ENCODE measurements at regions not wholly inside any gene's neighbourhood (a gene's known extent, or its start where the extent isn't known, plus 50 kb on each side); places are given as distances from the start of the nearest gene placed in this dataset.

GRCh38 chr5:105288946-105289345 is 1726.4 kb upstream of the NUDT12 start:
- DNase-seq (ENCODE audit: low read depth, low spot score) = no peak
- no peak overlapping the region for H3K9ac ChIP-seq (ENCODE audit: insufficient read length)
- TF ChIP-seq POLR2AphosphoS5 (IDR thresholded peaks at IDR 0.05; ENCODE audit: borderline replicate concordance, low read depth, low read length) (no peak), EZH2 (IDR thresholded peaks at IDR 0.05) (no peak), FOXP2 (optimal IDR thresholded peaks at IDR 0.05; ENCODE audit: control extremely low read depth, extremely low read length, insufficient read depth) (no peak)

DNA sequence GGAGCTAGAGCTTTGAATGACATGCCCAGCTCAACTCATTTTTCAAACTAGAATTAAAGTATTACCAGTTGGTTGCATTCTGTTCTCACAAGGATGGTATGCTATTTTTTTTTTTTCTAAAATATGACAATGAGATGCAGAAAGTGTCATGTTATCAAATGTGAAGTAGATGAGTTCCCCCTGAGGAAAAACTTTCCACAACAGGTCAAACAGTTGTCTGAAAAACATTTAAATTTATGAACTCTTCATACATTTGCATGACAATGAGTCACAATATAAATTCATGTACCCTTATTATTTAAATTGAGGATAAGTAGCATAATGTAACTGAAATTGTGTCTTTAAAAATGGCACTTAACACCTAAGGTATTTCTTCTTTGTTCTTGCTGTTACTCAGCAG is 1720.5 kb upstream of the NUDT12 start:
- Histone ChIP-seq H3K9me3 (ENCODE audit: low read depth, low read length) (no peaks in the 10 kb centered on the region), H3K9ac (ENCODE audit: insufficient read length) (no peak overlapping the region), H3K27ac (no peak overlapping the region), H3K4me3 (no peak overlapping the region), H3K36me3 (ENCODE audit: insufficient read depth, low read length) (no peaks in the 10 kb centered on the region)
- no peak for DNase-seq (ENCODE audit: low read depth, low spot score)
- TF ChIP-seq POLR2AphosphoS5 (IDR thresholded peaks at IDR 0.05; ENCODE audit: borderline replicate concordance, low read depth, low read length) (no peak), FOXP2 (optimal IDR thresholded peaks at IDR 0.05; ENCODE audit: control extremely low read depth, extremely low read length, insufficient read depth) (no peak), EZH2 (IDR thresholded peaks at IDR 0.05) (no peak)

More at GRCh38 chr5:105288946-105289345, 1726.4 kb upstream of the NUDT12 start:
- Histone ChIP-seq H3K36me3 (ENCODE audit: insufficient read depth, low read length) (no peaks in the 10 kb centered on the region), H3K27ac (no peak overlapping the region), H3K4me3 (no peak overlapping the region), H3K9me3 (ENCODE audit: low read depth, low read length) (no peaks in the 10 kb centered on the region)

DNA sequence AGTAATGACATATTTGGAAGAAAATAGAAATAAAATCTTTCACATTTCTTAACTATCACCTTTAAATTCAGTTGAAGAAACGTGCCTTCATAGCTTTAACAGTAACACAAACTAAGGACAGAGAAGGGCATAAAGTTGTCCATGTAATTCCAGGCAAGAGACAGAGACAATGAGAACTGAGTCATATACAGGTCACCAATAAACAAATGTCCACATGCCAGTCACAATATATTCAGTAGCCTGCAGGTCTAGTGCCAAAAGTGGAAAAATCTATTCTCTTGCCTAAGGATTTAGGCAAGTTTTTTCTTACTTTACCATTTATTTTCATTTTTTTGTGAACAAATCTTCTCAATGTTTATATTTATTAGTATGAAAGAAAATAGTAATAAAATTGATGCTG is 1711.5 kb upstream of the NUDT12 start:
- no peaks in the 10 kb centered on the region for H3K36me3 ChIP-seq (ENCODE audit: insufficient read depth, low read length)
- H3K9me3 ChIP-seq (ENCODE audit: low read depth, low read length) = no peaks in the 10 kb centered on the region
- TF ChIP-seq EZH2 (IDR thresholded peaks at IDR 0.05) = no peak
- TF ChIP-seq POLR2AphosphoS5 (IDR thresholded peaks at IDR 0.05; ENCODE audit: borderline replicate concordance, low read depth, low read length) = no peak
- H3K4me3 ChIP-seq = no peak overlapping the region
- H3K9ac ChIP-seq (ENCODE audit: insufficient read length) = no peak overlapping the region
- DNase-seq (ENCODE audit: low read depth, low spot score) = no peak
- no peak overlapping the region for H3K27ac ChIP-seq

- Histone ChIP-seq H3K36me3 (ENCODE audit: insufficient read depth, low read length) (no peaks in the 10 kb centered on the region), H3K27ac (no peak overlapping the region), H3K9ac (ENCODE audit: insufficient read length) (no peak overlapping the region), H3K4me3 (no peak overlapping the region), H3K9me3 (ENCODE audit: low read depth, low read length) (no peaks in the 10 kb centered on the region)
- TF ChIP-seq FOXP2 (optimal IDR thresholded peaks at IDR 0.05; ENCODE audit: control extremely low read depth, extremely low read length, insufficient read depth) (no peak), POLR2AphosphoS5 (IDR thresholded peaks at IDR 0.05; ENCODE audit: borderline replicate concordance, low read depth, low read length) (no peak), EZH2 (IDR thresholded peaks at IDR 0.05) (no peak)
- no peak for DNase-seq (ENCODE audit: low read depth, low spot score)
These were observed 1700.9 kb upstream of the NUDT12 start for GRCh38 chr5:105263515-105263914.

GRCh38 chr5:105259581-105260217 is 1697.1 kb upstream of the NUDT12 start:
- Histone ChIP-seq H3K9me3 (ENCODE audit: low read depth, low read length) (no peaks in the 10 kb centered on the region), H3K9ac (ENCODE audit: insufficient read length) (no peak overlapping the region), H3K27ac (no peak overlapping the region), H3K4me3 (no peak overlapping the region), H3K36me3 (ENCODE audit: insufficient read depth, low read length) (no peaks in the 10 kb centered on the region)
- no peak for DNase-seq (ENCODE audit: low read depth, low spot score)
- TF ChIP-seq FOXP2 (optimal IDR thresholded peaks at IDR 0.05; ENCODE audit: control extremely low read depth, extremely low read length, insufficient read depth) (no peak), POLR2AphosphoS5 (IDR thresholded peaks at IDR 0.05; ENCODE audit: borderline replicate concordance, low read depth, low read length) (no peak), EZH2 (IDR thresholded peaks at IDR 0.05) (no peak)

- TF ChIP-seq POLR2AphosphoS5 (IDR thresholded peaks at IDR 0.05; ENCODE audit: borderline replicate concordance, low read depth, low read length) (no peak), EZH2 (IDR thresholded peaks at IDR 0.05) (no peak), FOXP2 (optimal IDR thresholded peaks at IDR 0.05; ENCODE audit: control extremely low read depth, extremely low read length, insufficient read depth) (no peak)
- H3K27ac ChIP-seq = no peak overlapping the region
- no peak overlapping the region for H3K9ac ChIP-seq (ENCODE audit: insufficient read length)
- H3K36me3 ChIP-seq (ENCODE audit: insufficient read depth, low read length) = no peaks in the 10 kb centered on the region
- no peaks in the 10 kb centered on the region for H3K9me3 ChIP-seq (ENCODE audit: low read depth, low read length)
- DNase-seq (ENCODE audit: low read depth, low spot score) = no peak
- H3K4me3 ChIP-seq = no peak overlapping the region
These were observed 1676.0 kb upstream of the NUDT12 start for GRCh38 chr5:105238561-105238960.

DNA sequence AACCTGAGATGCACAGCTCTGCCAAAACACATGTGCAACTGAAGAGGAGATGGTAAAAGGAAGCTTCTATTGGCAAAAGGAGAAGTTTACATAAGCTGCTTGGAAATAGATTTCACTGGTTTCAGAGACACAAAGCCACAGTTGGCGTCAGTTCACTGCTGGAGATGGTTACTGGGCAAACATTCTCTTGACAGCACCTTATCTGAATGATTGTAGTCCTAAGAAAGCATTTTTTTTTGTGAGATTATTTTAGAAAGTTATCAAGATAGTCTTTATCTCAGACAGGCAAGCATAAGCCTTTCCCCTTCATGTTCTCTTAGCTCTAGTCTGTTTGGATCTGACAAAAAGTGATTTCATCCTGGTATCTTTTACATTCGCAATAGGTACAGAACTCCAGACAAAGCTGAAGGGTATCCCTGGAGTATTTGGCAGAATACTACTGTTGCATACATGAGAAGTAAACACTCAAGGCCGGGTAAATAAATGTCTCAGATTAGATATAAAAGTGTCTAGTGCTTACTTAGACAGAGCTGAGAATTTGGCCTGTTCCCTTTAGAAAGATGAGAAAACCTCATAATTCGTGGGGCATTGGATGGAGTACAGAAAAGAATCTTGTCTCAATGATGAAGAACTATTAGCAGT is 1668.0 kb upstream of the NUDT12 start:
- no peaks in the 10 kb centered on the region for H3K9me3 ChIP-seq (ENCODE audit: low read depth, low read length)
- H3K4me3 ChIP-seq = no peak overlapping the region
- H3K36me3 ChIP-seq (ENCODE audit: insufficient read depth, low read length) = no peaks in the 10 kb centered on the region
- no peak overlapping the region for H3K27ac ChIP-seq
- no peak for DNase-seq (ENCODE audit: low read depth, low spot score)
- TF ChIP-seq FOXP2 (optimal IDR thresholded peaks at IDR 0.05; ENCODE audit: control extremely low read depth, extremely low read length, insufficient read depth) (no peak), EZH2 (IDR thresholded peaks at IDR 0.05) (no peak), POLR2AphosphoS5 (IDR thresholded peaks at IDR 0.05; ENCODE audit: borderline replicate concordance, low read depth, low read length) (no peak)
- no peak overlapping the region for H3K9ac ChIP-seq (ENCODE audit: insufficient read length)

DNA sequence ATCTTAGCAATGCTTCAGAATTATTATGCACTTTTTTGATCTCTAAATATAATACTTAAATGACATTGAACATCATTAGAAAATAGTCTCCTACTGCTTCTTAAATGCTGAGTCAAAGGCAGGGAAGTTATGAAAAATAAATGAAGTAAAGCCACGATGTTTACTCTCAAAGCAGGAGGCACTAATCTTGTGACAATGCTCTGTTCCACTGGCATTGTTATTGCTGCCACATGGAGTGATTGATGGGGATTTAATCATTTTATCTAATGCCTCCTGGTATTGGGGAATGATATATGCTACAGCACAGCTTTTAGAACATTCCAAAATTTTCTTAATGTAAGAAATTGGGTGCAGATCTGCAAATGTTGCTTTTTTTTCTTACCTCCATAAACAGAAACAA is 1655.4 kb upstream of the NUDT12 start:
- H3K27ac ChIP-seq = no peak overlapping the region
- DNase-seq (ENCODE audit: low read depth, low spot score) = no peak
- no peak overlapping the region for H3K9ac ChIP-seq (ENCODE audit: insufficient read length)

More for the DNA sequence above, 1655.4 kb upstream of the NUDT12 start:
- TF ChIP-seq EZH2 (IDR thresholded peaks at IDR 0.05) (no peak), POLR2AphosphoS5 (IDR thresholded peaks at IDR 0.05; ENCODE audit: borderline replicate concordance, low read depth, low read length) (no peak), FOXP2 (optimal IDR thresholded peaks at IDR 0.05; ENCODE audit: control extremely low read depth, extremely low read length, insufficient read depth) (no peak)
- no peak overlapping the region for H3K4me3 ChIP-seq
- no peaks in the 10 kb centered on the region for H3K36me3 ChIP-seq (ENCODE audit: insufficient read depth, low read length)
- no peaks in the 10 kb centered on the region for H3K9me3 ChIP-seq (ENCODE audit: low read depth, low read length)

Measured in SK-N-MC (cell line).